DND-41 (cell line): ENCODE measurements at regions not wholly inside any gene's neighbourhood (a gene's known extent, or its start where the extent isn't known, plus 50 kb on each side); places are given as distances from the start of the nearest gene placed in this dataset.

Experiments used
- EZH2 ChIP-seq: IDR thresholded peaks from 3 replicates; pipeline ENCODE4 v1.6.1; 2012; ENCODE audit warnings: borderline replicate concordance, low read depth, mild to moderate bottlenecking, moderate library complexity, low read length, inconsistent platforms; ENCODE audit not compliant: severe bottlenecking
- TF ChIP-seq, protein P1 (sequence below): IDR thresholded peaks from 2 replicates; pipeline ENCODE4 v1.5.1; 2012; ENCODE audit warnings: borderline replicate concordance, low read length, moderate library complexity, mild to moderate bottlenecking; ENCODE audit not compliant: poor library complexity, severe bottlenecking; ENCODE audit errors: extremely low read depth

DNA sequence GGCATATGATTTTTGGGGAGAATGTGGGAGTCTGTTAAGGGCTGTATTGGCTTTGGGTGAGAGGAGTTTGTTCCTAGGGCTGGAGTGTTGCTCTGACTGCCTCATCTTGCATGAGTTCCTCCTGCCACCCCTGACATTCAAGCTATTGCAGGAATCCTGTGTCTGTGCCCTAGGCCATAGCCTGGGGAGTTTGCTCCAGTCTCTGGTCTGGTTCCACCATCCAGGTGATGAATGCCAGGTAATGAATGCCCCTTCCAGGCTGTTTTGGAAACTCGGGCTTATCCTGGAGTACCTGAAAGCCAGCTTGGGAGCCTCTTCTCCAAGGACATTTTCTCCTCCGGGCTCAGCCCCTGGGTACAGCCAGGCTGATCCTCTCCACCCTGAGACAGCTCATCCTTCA lies 117.0 kb upstream of the IRX3 start:
- TF ChIP-seq, protein P1, sequence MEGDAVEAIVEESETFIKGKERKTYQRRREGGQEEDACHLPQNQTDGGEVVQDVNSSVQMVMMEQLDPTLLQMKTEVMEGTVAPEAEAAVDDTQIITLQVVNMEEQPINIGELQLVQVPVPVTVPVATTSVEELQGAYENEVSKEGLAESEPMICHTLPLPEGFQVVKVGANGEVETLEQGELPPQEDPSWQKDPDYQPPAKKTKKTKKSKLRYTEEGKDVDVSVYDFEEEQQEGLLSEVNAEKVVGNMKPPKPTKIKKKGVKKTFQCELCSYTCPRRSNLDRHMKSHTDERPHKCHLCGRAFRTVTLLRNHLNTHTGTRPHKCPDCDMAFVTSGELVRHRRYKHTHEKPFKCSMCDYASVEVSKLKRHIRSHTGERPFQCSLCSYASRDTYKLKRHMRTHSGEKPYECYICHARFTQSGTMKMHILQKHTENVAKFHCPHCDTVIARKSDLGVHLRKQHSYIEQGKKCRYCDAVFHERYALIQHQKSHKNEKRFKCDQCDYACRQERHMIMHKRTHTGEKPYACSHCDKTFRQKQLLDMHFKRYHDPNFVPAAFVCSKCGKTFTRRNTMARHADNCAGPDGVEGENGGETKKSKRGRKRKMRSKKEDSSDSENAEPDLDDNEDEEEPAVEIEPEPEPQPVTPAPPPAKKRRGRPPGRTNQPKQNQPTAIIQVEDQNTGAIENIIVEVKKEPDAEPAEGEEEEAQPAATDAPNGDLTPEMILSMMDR, result no peak
- TF ChIP-seq EZH2, result no peak
